ENCODE measurements at regions not wholly inside any gene's neighbourhood (a gene's known extent, or its start where the extent isn't known, plus 50 kb on each side); places are given as distances from the start of the nearest gene placed in this dataset.

- no peak overlapping the region for H3K27ac ChIP-seq (ENCODE audit: low read depth in 2 of 2, low read length in 2 of 2)
- no peaks in the 10 kb centered on the region for H3K27me3 ChIP-seq (ENCODE audit: control insufficient read depth, insufficient read depth, low read length)
- no peak for FAIRE-seq
- DNase-seq = no peak
- no peak for TF ChIP-seq CTCF (IDR thresholded peaks at IDR 0.05; ENCODE audit: borderline replicate concordance, extremely low read depth, insufficient read depth)
- H3K9ac ChIP-seq (ENCODE audit: low read length in 3 of 3) = no peak overlapping the region
- H3K4me3 ChIP-seq (ENCODE audit: low read length in 3 of 3) = no peak overlapping the region
- no peaks in the 10 kb centered on the region for H3K4me1 ChIP-seq (ENCODE audit: control insufficient read depth in 2 of 3, insufficient read depth in 2 of 3, low read depth in 1 of 3, low read length in 3 of 3)
- intact Hi-C loops (cut with DNase I) = no loop called here
- H3K36me3 ChIP-seq (ENCODE audit: control insufficient read depth in 2 of 3, insufficient read depth in 3 of 3, low read length in 3 of 3) = no peaks in the 10 kb centered on the region
- peaks cover 0 to 3% (median 0%) of the 10 kb centered on the region in 3 donors for H3K9me3 ChIP-seq (ENCODE audit: control insufficient read depth in 2 of 3, insufficient read depth in 1 of 3, low read length in 3 of 3)
These were observed 385.8 kb upstream of the RBFOX1 start for GRCh38 chr16:6946802-6947201.

GRCh38 chr16:6946106-6946505 lies 386.5 kb upstream of the RBFOX1 start:
- H3K4me1 ChIP-seq (ENCODE audit: control insufficient read depth in 2 of 3, insufficient read depth in 2 of 3, low read depth in 1 of 3, low read length in 3 of 3) = no peaks in the 10 kb centered on the region
- intact Hi-C loops (cut with DNase I) = no loop called here
- no peak for FAIRE-seq

GRCh38 chr16:6940968-6941367 lies 391.7 kb upstream of the RBFOX1 start:
- H3K9me3 ChIP-seq (ENCODE audit: control insufficient read depth in 2 of 3, insufficient read depth in 1 of 3, low read length in 3 of 3) = peaks cover 0 to 3% (median 0%) of the 10 kb centered on the region in 3 donors
- no peak for FAIRE-seq
- no peak overlapping the region for H3K4me3 ChIP-seq (ENCODE audit: low read length in 3 of 3)
- H3K27ac ChIP-seq (ENCODE audit: low read depth in 2 of 2, low read length in 2 of 2) = no peak overlapping the region
- no peak overlapping the region for H3K9ac ChIP-seq (ENCODE audit: low read length in 3 of 3)
- no peak for DNase-seq
- intact Hi-C loops (cut with DNase I) = no loop called here
- H3K27me3 ChIP-seq (ENCODE audit: control insufficient read depth, insufficient read depth, low read length) = no peaks in the 10 kb centered on the region
- no peaks in the 10 kb centered on the region for H3K36me3 ChIP-seq (ENCODE audit: control insufficient read depth in 2 of 3, insufficient read depth in 3 of 3, low read length in 3 of 3)
- TF ChIP-seq CTCF (IDR thresholded peaks at IDR 0.05; ENCODE audit: borderline replicate concordance, extremely low read depth, insufficient read depth) = no peak
- no peaks in the 10 kb centered on the region for H3K4me1 ChIP-seq (ENCODE audit: control insufficient read depth in 2 of 3, insufficient read depth in 2 of 3, low read depth in 1 of 3, low read length in 3 of 3)

More at GRCh38 chr16:6946106-6946505, 386.5 kb upstream of the RBFOX1 start:
- Histone ChIP-seq H3K27ac (ENCODE audit: low read depth in 2 of 2, low read length in 2 of 2) (no peak overlapping the region), H3K36me3 (ENCODE audit: control insufficient read depth in 2 of 3, insufficient read depth in 3 of 3, low read length in 3 of 3) (no peaks in the 10 kb centered on the region), H3K27me3 (ENCODE audit: control insufficient read depth, insufficient read depth, low read length) (no peaks in the 10 kb centered on the region), H3K4me3 (ENCODE audit: low read length in 3 of 3) (no peak overlapping the region), H3K9me3 (ENCODE audit: control insufficient read depth in 2 of 3, insufficient read depth in 1 of 3, low read length in 3 of 3) (peaks cover 0 to 3% (median 0%) of the 10 kb centered on the region in 3 donors), H3K9ac (ENCODE audit: low read length in 3 of 3) (no peak overlapping the region)
- no peak for TF ChIP-seq CTCF (IDR thresholded peaks at IDR 0.05; ENCODE audit: borderline replicate concordance, extremely low read depth, insufficient read depth)
- DNase-seq = no peak

GRCh38 chr16:6937641-6938040 lies 395.0 kb upstream of the RBFOX1 start:
- Histone ChIP-seq H3K27ac (ENCODE audit: low read depth in 2 of 2, low read length in 2 of 2) (no peak overlapping the region), H3K4me3 (ENCODE audit: low read length in 3 of 3) (no peak overlapping the region), H3K9ac (ENCODE audit: low read length in 3 of 3) (no peak overlapping the region), H3K9me3 (ENCODE audit: control insufficient read depth in 2 of 3, insufficient read depth in 1 of 3, low read length in 3 of 3) (peaks cover 0 to 3% (median 0%) of the 10 kb centered on the region in 3 donors), H3K36me3 (ENCODE audit: control insufficient read depth in 2 of 3, insufficient read depth in 3 of 3, low read length in 3 of 3) (no peaks in the 10 kb centered on the region), H3K4me1 (ENCODE audit: control insufficient read depth in 2 of 3, insufficient read depth in 2 of 3, low read depth in 1 of 3, low read length in 3 of 3) (no peaks in the 10 kb centered on the region), H3K27me3 (ENCODE audit: control insufficient read depth, insufficient read depth, low read length) (no peaks in the 10 kb centered on the region)
- DNase-seq (no peak), FAIRE-seq (no peak)
- intact Hi-C loops (cut with DNase I) = no loop called here
- TF ChIP-seq CTCF (IDR thresholded peaks at IDR 0.05; ENCODE audit: borderline replicate concordance, extremely low read depth, insufficient read depth) = no peak
